Renal pelvis (tissue), 1 donor: ENCODE measurements at regions not wholly inside any gene's neighbourhood (a gene's known extent, or its start where the extent isn't known, plus 50 kb on each side); places are given as distances from the start of the nearest gene placed in this dataset.
"Not testable (repeated sequence)": the region's sequence is repeated elsewhere in the genome, so short reads cannot be mapped to it uniquely, and the experiment has no call there.

Source experiments
- DNase-seq: peaks from one replicate; pipeline ENCODE4 v3.0.0-alpha.2; 2013

DNA sequence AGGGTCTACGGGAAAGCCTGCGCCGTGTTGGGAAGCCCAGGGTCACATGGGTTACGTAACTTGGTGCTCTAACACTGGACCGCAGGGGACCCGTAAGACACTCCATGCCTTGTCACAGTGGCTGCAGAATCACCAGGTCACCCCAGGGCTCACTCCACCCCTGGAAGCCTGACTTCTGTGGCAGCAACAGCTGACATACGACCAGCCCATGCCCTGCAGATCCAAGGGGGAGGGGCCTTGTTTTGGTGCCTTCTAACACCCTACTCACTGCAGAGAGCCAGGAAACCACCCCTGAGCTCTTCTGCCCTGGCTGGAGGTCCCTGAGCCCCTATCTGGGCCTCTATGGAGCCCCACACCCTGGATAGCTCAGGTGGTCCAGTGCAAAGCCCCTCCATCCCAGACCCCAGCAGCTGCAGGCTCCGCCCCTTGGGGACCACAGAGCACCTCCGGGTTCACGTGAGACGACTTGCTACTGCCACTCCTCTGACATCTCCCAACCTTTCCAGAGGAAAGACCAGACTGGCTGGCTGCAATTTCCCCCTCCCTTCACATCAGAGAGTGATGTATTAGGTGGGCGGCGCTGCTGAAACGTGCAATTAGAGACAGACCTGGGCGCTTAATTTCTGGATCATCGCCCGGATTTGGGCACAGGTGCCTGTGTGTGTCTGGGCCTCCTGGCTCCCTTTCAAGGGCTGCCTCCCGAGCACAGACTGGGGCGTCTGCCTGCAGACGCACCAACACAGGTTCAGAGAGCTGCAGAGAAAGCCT, 296.6 kb upstream of the SFSWAP start:
- DNase-seq = not testable (repeated sequence)

DNA sequence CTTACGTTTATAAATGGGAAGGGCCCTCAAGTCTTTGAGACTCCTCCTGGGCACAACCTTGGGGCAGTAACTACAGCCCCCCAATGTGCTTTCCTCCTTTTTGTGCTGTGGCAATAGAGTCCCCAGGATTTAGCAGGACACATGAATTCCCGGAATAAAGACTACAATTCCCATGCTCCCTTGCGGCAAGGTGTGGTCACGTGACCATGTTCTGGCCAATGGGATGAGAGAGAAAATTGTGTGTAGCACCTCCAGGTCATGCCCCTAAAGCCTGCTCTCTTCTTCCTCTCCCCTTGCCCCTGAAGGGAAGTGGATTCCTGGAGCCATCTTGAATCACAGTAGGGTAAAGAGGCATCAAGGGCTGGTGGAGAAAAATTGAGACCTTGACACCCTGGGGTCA, 295.1 kb upstream of the SFSWAP start:
- DNase-seq = no peak

DNA sequence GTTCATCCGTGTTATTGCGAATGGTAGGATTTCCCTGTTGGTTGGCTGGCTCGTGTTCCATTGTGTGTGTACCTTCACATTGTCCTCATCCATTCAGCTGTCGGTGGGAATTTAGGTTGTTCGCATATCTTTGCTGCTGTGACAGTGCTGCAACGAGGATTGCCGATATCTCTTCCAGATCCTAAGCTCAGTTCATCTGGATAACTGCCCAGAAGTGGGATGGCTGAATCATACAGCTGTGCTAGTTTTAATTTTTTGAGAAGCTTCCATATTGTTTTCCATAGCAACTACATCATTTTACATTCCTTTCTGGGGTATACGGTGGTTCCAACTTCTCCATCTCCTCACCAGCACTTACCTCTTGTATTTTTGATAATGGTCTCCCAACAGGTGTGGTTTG, 292.8 kb upstream of the SFSWAP start:
- DNase-seq = no peak

DNA sequence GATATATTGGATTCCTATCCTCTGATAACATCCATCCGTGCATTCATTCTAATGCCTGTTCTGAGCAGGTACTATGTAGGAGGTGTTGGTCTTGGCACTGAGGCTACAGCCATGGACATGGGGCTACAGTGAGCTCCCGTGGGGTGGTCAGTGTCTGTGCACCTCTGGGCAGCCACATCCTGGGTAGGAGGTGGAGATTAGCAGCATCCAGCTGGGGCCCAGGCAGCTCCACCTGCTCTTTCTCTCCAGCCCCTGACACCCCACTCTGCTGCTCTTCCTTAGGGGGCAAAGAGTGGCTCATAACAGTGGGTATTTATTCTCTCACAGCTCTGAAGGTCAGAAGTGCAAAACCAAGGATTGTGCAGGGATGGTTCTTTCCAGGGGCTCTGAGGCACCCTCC, 292.0 kb upstream of the SFSWAP start:
- DNase-seq = no peak

DNA sequence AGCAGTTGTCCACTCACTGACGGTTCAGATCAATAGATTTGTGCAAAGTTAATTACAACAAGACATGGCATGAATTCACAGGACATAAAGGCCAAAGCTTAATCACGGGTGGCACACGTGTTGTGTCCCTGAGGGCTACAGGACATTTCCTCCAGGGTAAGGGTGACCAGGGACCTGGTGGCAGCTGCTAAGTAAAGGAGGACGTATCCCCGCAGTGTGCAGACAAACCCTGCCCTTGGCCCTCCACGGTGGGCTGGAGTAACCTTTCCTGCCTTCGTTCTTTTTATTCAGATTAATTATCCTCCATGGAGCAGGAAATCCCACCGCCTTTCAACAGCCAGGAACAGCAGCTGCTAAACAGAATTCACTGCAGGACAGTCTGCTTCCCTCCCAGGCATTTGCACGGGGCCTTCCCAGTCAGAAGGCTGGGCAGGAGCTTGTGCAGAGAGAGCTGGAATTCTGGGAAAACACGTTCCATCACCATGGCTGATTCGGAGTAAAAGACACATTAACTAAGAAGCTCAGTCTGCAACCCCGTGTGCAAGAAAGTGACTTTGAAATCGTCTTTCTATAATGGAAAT, 289.9 kb upstream of the SFSWAP start:
- no peak for DNase-seq

DNA sequence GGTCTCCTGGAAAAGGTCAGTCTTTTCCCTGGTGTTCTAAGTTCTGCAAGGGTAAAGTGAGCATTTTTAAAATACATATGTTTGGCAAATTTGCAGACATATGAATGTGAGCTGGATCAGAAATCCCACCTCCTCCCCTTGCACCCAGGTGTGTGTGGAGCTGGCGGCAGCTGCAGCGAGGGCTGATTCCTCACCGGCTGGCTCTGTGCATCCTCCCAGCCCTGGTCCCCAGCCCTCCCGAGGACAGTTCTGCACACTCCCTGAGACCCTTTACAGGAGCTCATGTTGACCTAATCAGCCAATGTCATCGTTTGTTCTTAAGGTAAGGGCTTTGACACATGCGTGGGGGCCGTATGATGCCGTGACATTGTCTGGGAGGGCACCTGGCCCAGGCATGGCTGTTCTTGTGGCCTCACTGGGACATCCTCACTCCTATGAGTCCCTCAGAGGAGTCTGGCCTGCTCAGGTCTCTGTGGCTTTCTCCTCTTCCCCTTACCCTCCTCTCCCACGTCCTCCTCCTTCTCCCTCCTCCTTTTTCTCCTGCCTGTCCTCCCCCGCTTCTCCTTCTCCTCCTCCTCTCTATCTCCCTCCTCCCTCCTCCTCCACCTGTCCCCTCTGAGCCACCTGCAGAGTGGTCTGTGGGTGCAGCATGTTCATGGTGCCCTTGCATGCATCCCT, 289.2 kb upstream of the SFSWAP start:
- no peak for DNase-seq

DNA sequence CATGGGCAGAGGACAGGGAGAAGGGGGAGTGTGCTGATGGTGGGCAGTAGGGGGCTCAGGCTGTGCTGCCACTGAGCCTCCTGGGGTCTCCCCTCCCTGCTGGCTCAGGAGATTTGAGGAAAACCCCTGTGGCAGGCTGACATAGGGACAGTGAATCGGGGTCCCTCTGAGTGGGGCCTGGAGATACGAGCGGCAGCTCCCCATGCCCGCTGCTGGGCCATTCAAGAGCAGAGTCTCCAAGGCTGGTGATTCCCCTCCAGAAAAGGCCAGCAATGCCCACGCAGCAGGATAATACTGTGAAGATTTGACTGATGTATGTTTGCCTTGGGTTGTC, 288.7 kb upstream of the SFSWAP start:
- DNase-seq = no peak

DNA sequence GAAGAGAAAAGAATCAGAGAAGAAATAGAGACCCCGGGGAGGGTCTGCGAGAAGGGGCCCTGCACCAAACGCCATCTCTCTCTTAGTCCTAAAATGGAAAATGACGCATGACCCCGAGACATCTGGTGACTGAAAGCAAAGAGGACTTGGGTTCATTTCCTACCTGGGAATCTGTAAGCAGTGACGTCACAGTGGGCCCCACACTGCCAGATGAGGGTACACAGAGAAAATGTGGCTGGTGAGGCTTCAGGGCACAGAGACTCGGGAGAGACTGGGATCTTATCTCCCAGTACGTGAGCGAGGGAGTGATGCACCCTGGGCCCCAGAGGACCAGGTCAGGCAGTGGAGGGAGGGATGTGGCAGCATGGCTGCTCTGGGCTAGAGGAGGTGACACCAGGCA, 288.1 kb upstream of the SFSWAP start:
- no peak for DNase-seq

DNA sequence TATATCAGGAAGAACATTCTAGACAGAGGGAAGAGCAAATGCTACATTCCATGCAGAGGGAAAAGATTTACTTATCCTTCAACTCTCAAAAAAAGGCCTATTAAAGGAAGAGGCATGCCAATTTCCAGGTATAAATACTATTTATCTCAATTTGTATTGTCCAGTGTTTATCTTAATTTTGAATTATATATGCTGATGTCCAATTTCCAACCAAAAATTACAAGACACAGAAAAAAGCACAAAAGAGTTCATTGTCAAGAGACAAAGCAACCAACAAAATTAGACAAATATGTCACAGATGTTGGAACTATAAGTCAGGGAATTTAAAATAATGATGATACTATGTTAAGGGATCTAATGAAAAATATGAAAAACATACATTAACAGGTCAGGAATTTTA, 286.6 kb upstream of the SFSWAP start:
- DNase-seq = no peak

DNA sequence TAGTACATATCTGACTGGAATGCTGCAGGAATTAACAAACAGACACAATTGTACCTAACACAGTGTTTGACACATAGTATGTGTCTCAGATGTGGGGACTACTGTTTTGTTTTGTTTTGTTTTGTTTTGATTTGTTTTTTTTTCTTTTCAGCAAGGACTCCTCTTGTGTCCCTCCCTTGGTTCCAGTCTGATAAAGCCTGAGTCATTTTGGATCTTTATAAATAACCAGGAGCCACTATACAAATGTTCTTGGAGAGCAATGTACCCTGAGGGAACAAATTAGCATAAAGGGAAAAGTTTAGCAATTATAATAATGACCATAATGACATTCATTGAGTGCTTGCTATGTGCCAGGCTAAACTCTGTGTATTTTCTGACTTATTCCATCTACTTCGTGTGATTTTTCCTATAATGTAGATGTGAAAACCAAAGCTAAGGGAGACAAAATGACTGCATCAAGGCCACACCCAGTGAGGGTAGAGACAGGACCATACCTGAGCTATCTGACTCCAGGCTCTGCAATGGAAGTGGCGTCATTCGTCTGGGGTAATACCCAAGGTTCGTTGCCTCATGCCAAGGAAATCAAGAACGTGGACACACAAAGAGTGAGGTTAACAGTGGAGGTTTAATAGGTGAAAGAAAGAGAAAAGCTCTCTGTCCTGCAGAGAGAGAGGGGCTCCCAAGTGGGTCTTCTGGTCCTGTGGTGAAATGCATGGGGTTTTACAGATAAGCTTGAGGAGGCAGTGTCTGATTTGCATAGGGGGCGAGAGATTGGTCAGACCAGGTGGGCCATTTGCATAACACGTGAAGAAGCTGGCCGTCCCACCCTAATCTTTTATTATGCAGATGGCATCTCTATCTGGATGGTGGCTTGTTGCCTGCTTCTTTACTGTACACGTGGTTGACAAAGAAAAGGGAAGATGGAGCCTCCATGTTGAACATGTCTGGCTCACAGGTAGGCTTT, 285.5 kb upstream of the SFSWAP start:
- no peak for DNase-seq

DNA sequence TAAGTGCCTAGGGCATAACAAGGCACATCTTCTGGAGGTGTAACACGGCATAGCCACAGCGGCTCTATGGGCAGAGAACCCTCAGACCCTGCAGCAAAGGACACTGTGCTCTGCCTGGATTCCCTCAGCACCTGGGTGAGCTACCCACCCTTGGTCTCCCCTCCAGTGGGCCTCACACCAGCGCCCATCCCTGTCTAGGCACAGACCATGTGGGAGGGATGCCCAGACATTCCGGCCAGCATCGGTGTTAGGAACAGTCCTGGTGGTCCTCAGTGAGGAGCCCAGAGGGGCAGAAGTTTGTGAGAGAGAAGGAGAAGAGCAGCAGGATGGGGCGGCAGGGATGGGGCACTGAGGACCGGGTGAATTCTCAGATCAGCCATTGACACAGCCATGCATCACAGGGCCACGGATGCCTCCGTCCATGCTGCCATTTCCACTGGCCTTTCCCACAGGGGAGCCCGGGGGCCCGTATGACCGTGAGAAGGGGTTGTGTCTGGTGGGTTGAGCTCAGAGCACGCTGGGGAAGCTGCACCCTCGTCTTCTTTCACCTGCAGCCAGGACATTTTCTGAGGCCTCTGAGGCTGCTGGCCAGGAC, 282.7 kb upstream of the SFSWAP start:
- DNase-seq = no peak

DNA sequence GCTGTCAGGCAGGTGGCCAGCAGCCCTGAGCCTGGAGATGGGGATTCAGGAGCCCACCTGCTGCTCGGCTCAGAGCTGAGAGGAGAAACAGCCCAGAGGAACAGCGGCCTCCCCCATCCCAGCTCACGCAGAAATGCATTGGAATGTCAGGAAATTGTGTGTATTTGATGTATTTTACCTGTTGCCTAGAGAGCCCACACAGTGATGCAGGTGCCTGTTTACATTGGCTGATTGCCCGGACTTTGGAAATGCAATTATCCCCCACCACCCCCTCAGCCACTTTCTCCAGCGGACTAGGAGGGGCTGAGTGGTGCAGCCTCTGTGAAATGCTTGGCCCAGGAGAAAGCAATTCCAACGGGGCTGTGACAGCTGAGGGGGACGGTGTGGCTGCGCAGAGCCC, 281.7 kb upstream of the SFSWAP start:
- DNase-seq = not testable (repeated sequence)

DNA sequence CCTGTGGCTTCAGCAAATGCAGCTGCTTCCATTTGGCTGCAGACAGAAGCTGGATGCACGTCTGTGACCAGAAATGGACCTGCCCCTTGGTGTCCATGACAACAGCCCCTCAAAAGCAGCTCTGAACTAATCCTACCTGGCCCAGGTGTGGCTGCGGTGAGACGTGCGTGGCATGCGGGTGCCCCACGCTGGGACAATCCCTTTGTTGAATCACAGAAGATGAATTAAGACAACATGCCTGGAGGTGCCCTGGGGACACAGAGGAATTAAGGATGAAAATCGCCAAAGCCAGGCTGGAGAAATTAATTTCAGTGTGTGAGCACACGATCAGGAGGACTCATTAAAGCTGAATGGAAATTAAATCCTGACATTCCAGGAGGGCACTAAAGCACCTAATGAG, 281.2 kb upstream of the SFSWAP start:
- DNase-seq = not testable (repeated sequence)

DNA sequence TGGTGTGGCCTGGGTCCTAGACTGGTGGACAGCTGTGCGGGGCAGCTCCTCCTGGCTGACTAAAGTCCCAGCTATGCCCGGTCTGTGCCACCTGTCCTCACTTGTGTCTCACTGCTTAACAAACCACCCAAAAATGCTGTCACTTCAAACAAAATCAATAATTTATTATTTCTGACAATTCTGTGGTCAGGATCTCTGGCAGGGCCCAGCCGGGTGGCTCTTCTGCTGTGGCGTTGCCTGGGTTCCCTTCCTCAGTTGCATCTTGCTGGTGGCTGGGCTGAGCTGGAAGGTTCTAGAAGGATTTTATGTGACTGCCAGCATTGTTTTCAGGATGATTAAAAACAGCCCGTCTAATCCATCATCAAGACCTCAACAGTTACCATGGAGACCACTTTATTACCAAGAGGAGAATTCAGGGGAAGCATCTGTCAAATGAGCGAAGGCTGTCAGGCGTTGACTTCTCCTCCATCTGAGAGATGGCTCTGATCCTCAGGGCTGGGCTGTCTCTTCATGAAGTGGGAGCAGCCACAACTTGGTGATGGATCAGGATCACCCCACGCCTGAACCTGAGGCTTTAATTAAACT, 280.6 kb upstream of the SFSWAP start:
- DNase-seq = no peak

DNA sequence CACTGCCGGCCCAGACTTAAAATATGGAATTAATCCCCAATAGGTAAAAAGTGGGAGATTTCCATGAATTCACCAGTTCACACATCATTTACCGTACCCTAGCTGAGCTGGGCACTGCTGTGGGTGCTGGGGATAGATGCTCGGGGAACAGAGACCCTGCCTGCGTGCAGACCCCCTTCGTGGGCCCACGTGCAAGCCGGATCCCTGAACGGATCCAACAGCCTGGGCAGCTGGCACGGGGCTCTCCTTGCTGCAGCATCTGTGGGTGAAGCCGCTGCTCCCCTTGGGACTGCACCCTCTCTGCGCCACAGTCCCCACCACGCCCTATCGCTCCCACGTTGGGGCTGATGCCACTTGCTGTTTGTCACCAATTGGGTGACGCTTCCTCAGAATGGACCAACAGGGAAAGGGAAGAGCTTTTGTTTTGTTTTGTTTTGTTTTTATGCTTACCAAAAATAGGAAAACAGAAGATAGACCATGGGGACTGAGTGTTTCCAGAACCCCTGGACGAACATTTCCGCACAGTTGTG, 279.7 kb upstream of the SFSWAP start:
- DNase-seq = not testable (repeated sequence)

DNA sequence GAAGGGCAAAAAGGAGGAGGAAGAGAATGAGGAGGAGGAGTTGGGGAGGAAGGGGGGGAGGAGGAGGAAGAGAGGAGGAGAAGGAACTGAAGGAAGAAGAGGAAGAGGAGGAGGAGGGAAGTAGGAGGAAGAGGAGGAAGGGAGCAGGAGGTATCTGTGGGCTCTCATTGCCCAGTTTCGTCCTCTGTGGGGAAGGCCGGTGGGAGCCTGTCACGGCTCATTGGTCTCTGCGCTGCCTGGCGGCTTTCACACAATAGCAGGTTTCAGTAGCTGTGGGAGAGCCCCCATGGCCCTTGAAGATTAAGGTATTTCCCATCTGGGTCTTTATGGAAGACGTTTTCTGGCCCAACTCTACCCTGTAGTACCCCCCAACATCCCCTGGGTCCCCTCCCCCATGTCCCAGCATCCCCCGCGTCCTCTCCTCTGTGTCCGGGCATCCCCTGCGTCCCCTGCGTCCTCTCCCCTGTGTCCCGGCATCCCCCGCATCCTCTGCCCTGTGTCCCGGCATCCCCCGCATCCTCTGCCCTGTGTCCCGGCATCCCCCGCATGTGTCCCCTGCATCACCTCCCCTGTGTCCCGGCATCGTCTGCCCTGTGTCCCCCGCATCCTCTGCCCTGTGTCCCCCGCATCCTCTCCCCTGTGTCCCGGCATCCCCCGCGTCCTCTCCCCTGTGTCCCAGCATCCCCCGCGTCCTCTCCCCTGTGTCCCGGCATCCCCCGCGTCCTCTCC, 278.2 kb upstream of the SFSWAP start:
- no peak for DNase-seq

DNA sequence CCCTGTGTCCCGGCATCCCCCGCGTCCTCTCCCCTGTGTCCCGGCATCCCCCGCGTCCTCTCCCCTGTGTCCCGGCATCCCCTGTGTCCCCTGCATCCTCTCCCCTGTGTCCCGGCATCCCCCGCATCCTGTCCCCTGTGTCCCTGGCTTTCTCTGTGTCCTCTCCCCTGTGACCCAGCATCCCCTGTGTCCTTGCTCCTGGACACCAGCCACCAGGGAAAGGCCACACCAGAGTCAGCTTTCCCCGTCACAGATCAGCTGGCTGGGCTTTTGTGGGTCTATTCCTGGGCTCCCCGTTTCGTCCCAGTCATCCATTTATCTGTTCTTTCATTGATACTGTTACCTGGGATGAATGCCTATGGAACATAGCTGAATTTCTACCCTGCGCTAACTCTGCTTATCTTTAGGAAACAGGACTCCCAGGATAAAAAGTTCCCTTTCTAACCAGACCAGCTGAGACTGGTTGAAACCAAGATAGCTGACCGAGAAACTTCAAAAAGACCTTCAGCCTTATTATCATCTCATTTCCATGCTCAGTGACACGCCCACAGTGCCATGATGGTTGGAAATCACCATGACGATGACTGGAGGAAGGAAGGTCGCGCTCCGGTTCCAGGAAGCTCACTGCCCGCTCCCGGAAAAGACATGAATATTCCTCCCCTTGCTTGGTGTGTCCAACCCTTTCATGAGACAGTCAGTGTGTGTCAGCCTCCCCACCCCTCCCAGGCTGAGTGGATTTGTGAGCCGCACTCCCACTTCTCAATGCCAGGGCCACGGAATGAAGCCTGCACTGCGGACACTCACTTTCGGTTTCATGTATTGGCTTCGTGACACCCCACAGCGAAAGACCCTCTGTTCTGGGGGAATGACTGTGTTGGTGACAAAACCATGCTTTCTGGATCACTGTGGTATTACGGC, 276.4 kb upstream of the SFSWAP start:
- DNase-seq = no peak

DNA sequence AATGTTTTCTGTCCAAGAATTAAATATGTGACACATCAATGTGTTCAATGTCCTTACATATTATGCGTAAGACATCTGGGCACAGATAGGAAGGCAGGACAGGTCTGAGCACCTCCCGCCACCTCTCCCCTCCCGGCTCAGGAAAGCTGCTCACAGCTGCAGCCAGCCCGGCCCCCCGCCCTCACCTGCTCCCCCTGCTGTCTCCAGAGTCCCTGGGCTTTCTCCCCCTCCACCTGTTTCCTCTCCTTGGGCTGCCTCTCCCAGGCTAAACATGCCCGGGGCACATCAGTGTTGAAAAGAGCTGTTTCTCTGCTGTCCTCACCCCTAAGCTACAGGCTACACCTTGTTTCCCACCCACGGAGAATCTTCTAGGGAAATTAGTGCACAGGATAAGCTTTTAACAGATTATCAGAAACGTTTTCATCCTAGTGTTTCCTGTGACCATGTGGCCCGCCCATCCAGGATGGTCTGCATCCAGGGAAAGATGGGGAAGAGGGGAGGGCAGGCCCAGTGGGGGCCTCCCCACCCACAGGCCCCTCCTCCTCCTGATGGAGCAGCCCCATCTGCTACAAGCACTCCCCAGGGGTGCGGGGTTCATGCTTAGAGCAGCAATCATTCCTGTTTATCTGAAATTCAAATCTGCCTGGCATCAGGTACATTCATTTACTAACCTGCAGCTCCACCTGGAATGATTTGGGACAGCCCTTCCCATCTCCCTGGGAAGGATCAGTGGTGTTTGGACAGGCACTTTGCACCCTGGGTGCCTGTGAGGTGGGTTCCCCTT, 273.8 kb upstream of the SFSWAP start:
- no peak for DNase-seq
